ENCODE measurements at regions not wholly inside any gene's neighbourhood (a gene's known extent, or its start where the extent isn't known, plus 50 kb on each side); places are given as distances from the start of the nearest gene placed in this dataset.

GRCh38 chr12:90484094-90484493, 470.9 kb downstream of the CCER1 start:
- no peak overlapping the region for H3K27ac ChIP-seq
- H3K36me3 ChIP-seq (replicated peaks in 1 of 2; ENCODE audit: insufficient read depth in 1 of 2, low read depth in 2 of 2): no peaks in the 10 kb centered on the region
- intact Hi-C loops (cut with DNase I): no loop called here
- DNase-seq (no peak), ATAC-seq (no peak)
- H3K4me3 ChIP-seq: no peak overlapping the region
- H3K27me3 ChIP-seq: no peaks in the 10 kb centered on the region
- TF ChIP-seq POLR2A (IDR thresholded peaks at IDR 0.05) (no peak), CTCF (IDR thresholded peaks at IDR 0.05) (no peak)
- H3K4me1 ChIP-seq: no peaks in the 10 kb centered on the region
- H3K9me3 ChIP-seq: no peaks in the 10 kb centered on the region
- 35% methylated on average over 2 of the region's 2 CpGs for WGBS, 2 donors

GRCh38 chr12:90481748-90482147, 473.2 kb downstream of the CCER1 start:
- intact Hi-C loops (cut with DNase I): no loop called here
- H3K27me3 ChIP-seq: no peaks in the 10 kb centered on the region
- no peaks in the 10 kb centered on the region for H3K4me1 ChIP-seq
- TF ChIP-seq POLR2A (IDR thresholded peaks at IDR 0.05): no peak
- no peak for TF ChIP-seq CTCF (IDR thresholded peaks at IDR 0.05)
- H3K4me3 ChIP-seq: no peak overlapping the region
- ATAC-seq: no peak
- no peaks in the 10 kb centered on the region for H3K9me3 ChIP-seq
- no peak overlapping the region for H3K27ac ChIP-seq
- WGBS, 2 donors: 8 to 18% methylated on average over 1 of the region's 1 CpG
- DNase-seq: no peak
- H3K36me3 ChIP-seq (replicated peaks in 1 of 2; ENCODE audit: insufficient read depth in 1 of 2, low read depth in 2 of 2): no peaks in the 10 kb centered on the region

GRCh38 chr12:90479237-90479636, 475.7 kb downstream of the CCER1 start:
- WGBS, 2 donors: 71 to 90% methylated on average over 1 of the region's 1 CpG
- Histone ChIP-seq H3K4me3 (no peak overlapping the region), H3K9me3 (no peaks in the 10 kb centered on the region), H3K27ac (no peak overlapping the region), H3K27me3 (no peaks in the 10 kb centered on the region), H3K4me1 (no peaks in the 10 kb centered on the region), H3K36me3 (replicated peaks in 1 of 2; ENCODE audit: insufficient read depth in 1 of 2, low read depth in 2 of 2) (no peaks in the 10 kb centered on the region)
- intact Hi-C loops (cut with DNase I): no loop called here
- TF ChIP-seq CTCF (IDR thresholded peaks at IDR 0.05) (no peak), POLR2A (IDR thresholded peaks at IDR 0.05) (no peak)
- DNase-seq (no peak), ATAC-seq (no peak)

GRCh38 chr12:90473831-90474230, 481.1 kb downstream of the CCER1 start:
- intact Hi-C loops (cut with DNase I): no loop called here
- H3K27me3 ChIP-seq: no peaks in the 10 kb centered on the region
- ATAC-seq: no peak
- H3K4me3 ChIP-seq: no peak overlapping the region
- 28 to 35% methylated on average over 2 of the region's 2 CpGs for WGBS, 2 donors
- H3K27ac ChIP-seq: no peak overlapping the region
- DNase-seq: no peak
- H3K4me1 ChIP-seq: no peaks in the 10 kb centered on the region
- no peaks in the 10 kb centered on the region for H3K36me3 ChIP-seq (replicated peaks in 1 of 2; ENCODE audit: insufficient read depth in 1 of 2, low read depth in 2 of 2)
- no peak for TF ChIP-seq POLR2A (IDR thresholded peaks at IDR 0.05)
- no peak for TF ChIP-seq CTCF (IDR thresholded peaks at IDR 0.05)
- H3K9me3 ChIP-seq: no peaks in the 10 kb centered on the region

- WGBS, 2 donors: 52 to 68% methylated on average over 1 of the region's 1 CpG
- no peaks in the 10 kb centered on the region for H3K36me3 ChIP-seq (replicated peaks in 1 of 2; ENCODE audit: insufficient read depth in 1 of 2, low read depth in 2 of 2)
- no peaks in the 10 kb centered on the region for H3K4me1 ChIP-seq
- DNase-seq (no peak), ATAC-seq (no peak)
- intact Hi-C loops (cut with DNase I): no loop called here
- H3K4me3 ChIP-seq: no peak overlapping the region
- no peaks in the 10 kb centered on the region for H3K9me3 ChIP-seq
- no peak overlapping the region for H3K27ac ChIP-seq
- TF ChIP-seq POLR2A (IDR thresholded peaks at IDR 0.05) (no peak), CTCF (IDR thresholded peaks at IDR 0.05) (no peak)
- no peaks in the 10 kb centered on the region for H3K27me3 ChIP-seq
These were observed 494.3 kb downstream of the CCER1 start for GRCh38 chr12:90460681-90461080.
